HG03139 (cell line): ENCODE measurements at regions not wholly inside any gene's neighbourhood (a gene's known extent, or its start where the extent isn't known, plus 50 kb on each side); places are given as distances from the start of the nearest gene placed in this dataset.

ENCODE experiments used
- ATAC-seq: cut with Tn5 transposase; IDR thresholded peaks from one replicate; pipeline ENCODE4 v1.9.1; 2021; ENCODE audit not compliant: unreplicated experiment

GRCh38 chr10:8463853-8464252 lies 409.4 kb downstream of the GATA3 start:
- no peak for ATAC-seq

- no peak for ATAC-seq
Measured at GRCh38 chr10:8468477-8468876, 414.0 kb downstream of the GATA3 start.

GRCh38 chr10:8473205-8473604 lies 418.7 kb downstream of the GATA3 start:
- no peak for ATAC-seq

- no peak for ATAC-seq
Measured at GRCh38 chr10:8477300-8477699, 422.8 kb downstream of the GATA3 start.

GRCh38 chr10:8481718-8482504 lies 427.4 kb downstream of the GATA3 start:
- ATAC-seq: no peak

- ATAC-seq: no peak
Measured at GRCh38 chr10:8485032-8485431, 430.5 kb downstream of the GATA3 start.

GRCh38 chr10:8487346-8487745 lies 432.9 kb downstream of the GATA3 start:
- ATAC-seq: no peak

GRCh38 chr10:8489232-8489631 lies 434.7 kb downstream of the GATA3 start:
- no peak for ATAC-seq

GRCh38 chr10:8489823-8490222 lies 435.3 kb downstream of the GATA3 start:
- ATAC-seq: no peak

- ATAC-seq: no peak
Measured at GRCh38 chr10:8498290-8498689, 443.8 kb downstream of the GATA3 start.

- ATAC-seq: no peak
Measured at GRCh38 chr10:8498881-8499280, 444.4 kb downstream of the GATA3 start.

GRCh38 chr10:8499312-8499711 lies 444.8 kb downstream of the GATA3 start:
- no peak for ATAC-seq

GRCh38 chr10:8499752-8500390 lies 445.4 kb downstream of the GATA3 start:
- no peak for ATAC-seq

GRCh38 chr10:8502573-8502972 lies 448.1 kb downstream of the GATA3 start:
- no peak for ATAC-seq

GRCh38 chr10:8504499-8504898 lies 450.0 kb downstream of the GATA3 start:
- ATAC-seq: no peak

- ATAC-seq: no peak
Measured at GRCh38 chr10:8507156-8507555, 452.7 kb downstream of the GATA3 start.

GRCh38 chr10:8508882-8509281 lies 454.4 kb downstream of the GATA3 start:
- ATAC-seq: no peak

GRCh38 chr10:8510471-8510870 lies 456.0 kb downstream of the GATA3 start:
- no peak for ATAC-seq

- ATAC-seq: no peak
Measured at GRCh38 chr10:8511026-8511425, 456.5 kb downstream of the GATA3 start.

GRCh38 chr10:8513155-8514147 lies 459.0 kb downstream of the GATA3 start:
- no peak for ATAC-seq

- ATAC-seq: no peak
Measured at GRCh38 chr10:8520382-8520781, 465.9 kb downstream of the GATA3 start.
